GM18519 (cell line): ENCODE measurements at regions not wholly inside any gene's neighbourhood (a gene's known extent, or its start where the extent isn't known, plus 50 kb on each side); places are given as distances from the start of the nearest gene placed in this dataset.
"Not testable (repeated sequence)": the region's sequence is repeated elsewhere in the genome, so short reads cannot be mapped to it uniquely, and the experiment has no call there.

Experiments used
- ATAC-seq: cut with Tn5 transposase; IDR thresholded peaks from one replicate; pipeline ENCODE4 v1.9.1; 2021; ENCODE audit warnings: mild to moderate bottlenecking, moderate library complexity; ENCODE audit not compliant: unreplicated experiment, low FRiP score

- ATAC-seq = no peak
Measured at GRCh38 chr16:52740766-52741165, 193.8 kb upstream of the TOX3 start.

GRCh38 chr16:52740333-52740732 lies 193.4 kb upstream of the TOX3 start:
- ATAC-seq = no peak

- ATAC-seq = not testable (repeated sequence)
Measured at GRCh38 chr16:52738992-52739391, 192.0 kb upstream of the TOX3 start.

- no peak for ATAC-seq
Measured at GRCh38 chr16:52731219-52731875, 184.4 kb upstream of the TOX3 start.

GRCh38 chr16:52729731-52730130 lies 182.8 kb upstream of the TOX3 start:
- ATAC-seq = no peak

GRCh38 chr16:52727849-52728248 lies 180.9 kb upstream of the TOX3 start:
- no peak for ATAC-seq

GRCh38 chr16:52727441-52727840 lies 180.5 kb upstream of the TOX3 start:
- no peak for ATAC-seq

GRCh38 chr16:52725461-52725860 lies 178.5 kb upstream of the TOX3 start:
- no peak for ATAC-seq

- ATAC-seq = no peak
Measured at GRCh38 chr16:52725043-52725442, 178.1 kb upstream of the TOX3 start.

- ATAC-seq = no peak
Measured at GRCh38 chr16:52721331-52721730, 174.4 kb upstream of the TOX3 start.

GRCh38 chr16:52718046-52718445 lies 171.1 kb upstream of the TOX3 start:
- ATAC-seq = no peak

GRCh38 chr16:52713740-52714139 lies 166.8 kb upstream of the TOX3 start:
- no peak for ATAC-seq

GRCh38 chr16:52709306-52709705 lies 162.4 kb upstream of the TOX3 start:
- ATAC-seq = no peak

- no peak for ATAC-seq
Measured at GRCh38 chr16:52708476-52708875, 161.5 kb upstream of the TOX3 start.

- ATAC-seq = no peak
Measured at GRCh38 chr16:52707676-52708337, 160.9 kb upstream of the TOX3 start.

- no peak for ATAC-seq
Measured at GRCh38 chr16:52705122-52705521, 158.2 kb upstream of the TOX3 start.

GRCh38 chr16:52697971-52698370 lies 151.0 kb upstream of the TOX3 start:
- no peak for ATAC-seq

- ATAC-seq = no peak
Measured at GRCh38 chr16:52696126-52696525, 149.2 kb upstream of the TOX3 start.

- ATAC-seq = no peak
Measured at GRCh38 chr16:52690468-52690867, 143.5 kb upstream of the TOX3 start.

- no peak for ATAC-seq
Measured at GRCh38 chr16:52680993-52681392, 134.1 kb upstream of the TOX3 start.

- no peak for ATAC-seq
Measured at GRCh38 chr16:52677501-52677900, 130.6 kb upstream of the TOX3 start.

GRCh38 chr16:52676959-52677358 lies 130.0 kb upstream of the TOX3 start:
- ATAC-seq = no peak
